C4-2B (cell line): ENCODE measurements at regions not wholly inside any gene's neighbourhood (a gene's known extent, or its start where the extent isn't known, plus 50 kb on each side); places are given as distances from the start of the nearest gene placed in this dataset.
"Not testable (repeated sequence)": the region's sequence is repeated elsewhere in the genome, so short reads cannot be mapped to it uniquely, and the experiment has no call there.

Experiments used
- CTCF ChIP-seq: fragments of 450-650 bp; conservative IDR thresholded peaks from 2 replicates; pipeline ENCODE4 v1.5.1; 2017; ENCODE audit warnings: mild to moderate bottlenecking
- ZFX ChIP-seq: fragments of 450-650 bp; IDR thresholded peaks from 2 replicates; pipeline ENCODE4 v1.6.1; 2017

- TF ChIP-seq CTCF, ZFX: not testable (repeated sequence)
These were observed 521.1 kb downstream of the DACH1 start for GRCh38 chr13:71345856-71346255.
